ENCODE measurements at regions not wholly inside any gene's neighbourhood (a gene's known extent, or its start where the extent isn't known, plus 50 kb on each side); places are given as distances from the start of the nearest gene placed in this dataset.
"Not testable (repeated sequence)": the region's sequence is repeated elsewhere in the genome, so short reads cannot be mapped to it uniquely, and the experiment has no call there.

GRCh38 chr10:23869548-23869947 lies 339.4 kb upstream of the KIAA1217 start:
- no peak for DNase-seq (ENCODE audit: low read depth in 2 of 2)

- DNase-seq (ENCODE audit: low read depth in 2 of 2) = no peak
Observed at GRCh38 chr10:23869996-23870395, 338.9 kb upstream of the KIAA1217 start.

- no peak for DNase-seq (ENCODE audit: low read depth in 2 of 2)
Observed at GRCh38 chr10:23870651-23871610, 338.0 kb upstream of the KIAA1217 start.

- DNase-seq (ENCODE audit: low read depth in 2 of 2) = no peak
Observed at GRCh38 chr10:23872290-23872689, 336.6 kb upstream of the KIAA1217 start.

GRCh38 chr10:23877791-23878320 lies 331.1 kb upstream of the KIAA1217 start:
- no peak for DNase-seq (ENCODE audit: low read depth in 2 of 2)

GRCh38 chr10:23884670-23885069 lies 324.3 kb upstream of the KIAA1217 start:
- no peak for DNase-seq (ENCODE audit: low read depth in 2 of 2)

GRCh38 chr10:23885853-23886252 lies 323.1 kb upstream of the KIAA1217 start:
- no peak for DNase-seq (ENCODE audit: low read depth in 2 of 2)

GRCh38 chr10:23886355-23886754 lies 322.6 kb upstream of the KIAA1217 start:
- DNase-seq (ENCODE audit: low read depth in 2 of 2) = no peak

GRCh38 chr10:23891301-23891700 lies 317.6 kb upstream of the KIAA1217 start:
- DNase-seq (ENCODE audit: low read depth in 2 of 2) = no peak

GRCh38 chr10:23892296-23892695 lies 316.6 kb upstream of the KIAA1217 start:
- peak in 1 of 2 experiments; percentile 5 for DNase-seq (ENCODE audit: low read depth in 2 of 2)

- no peak for DNase-seq (ENCODE audit: low read depth in 2 of 2)
Observed at GRCh38 chr10:23897267-23897666, 311.7 kb upstream of the KIAA1217 start.

GRCh38 chr10:23897861-23898260 lies 311.1 kb upstream of the KIAA1217 start:
- DNase-seq (ENCODE audit: low read depth in 2 of 2) = no peak

GRCh38 chr10:23899166-23899565 lies 309.8 kb upstream of the KIAA1217 start:
- DNase-seq (ENCODE audit: low read depth in 2 of 2) = no peak

- DNase-seq (ENCODE audit: low read depth in 2 of 2) = no peak
Observed at GRCh38 chr10:23910291-23910690, 298.6 kb upstream of the KIAA1217 start.

GRCh38 chr10:23912884-23913404 lies 296.0 kb upstream of the KIAA1217 start:
- DNase-seq (ENCODE audit: low read depth in 2 of 2) = no peak

GRCh38 chr10:23914641-23915040 lies 294.3 kb upstream of the KIAA1217 start:
- DNase-seq (ENCODE audit: low read depth in 2 of 2) = no peak

- DNase-seq (ENCODE audit: low read depth in 2 of 2) = no peak
Observed at GRCh38 chr10:23917251-23917840, 291.6 kb upstream of the KIAA1217 start.

- no peak for DNase-seq (ENCODE audit: low read depth in 2 of 2)
Observed at GRCh38 chr10:23918090-23918723, 290.7 kb upstream of the KIAA1217 start.

GRCh38 chr10:23918839-23919238 lies 290.1 kb upstream of the KIAA1217 start:
- no peak for DNase-seq (ENCODE audit: low read depth in 2 of 2)

GRCh38 chr10:23927576-23928325 lies 281.2 kb upstream of the KIAA1217 start:
- DNase-seq (ENCODE audit: low read depth in 2 of 2) = no peak

- DNase-seq (ENCODE audit: low read depth in 2 of 2) = not testable (repeated sequence)
Observed at GRCh38 chr10:23934023-23934422, 274.9 kb upstream of the KIAA1217 start.

Measured in fibroblast of skin of left quadriceps (primary cell).